Neural crest cell (in vitro differentiated cells): ENCODE measurements at regions not wholly inside any gene's neighbourhood (a gene's known extent, or its start where the extent isn't known, plus 50 kb on each side); places are given as distances from the start of the nearest gene placed in this dataset.
A peak's percentile ranks its signal among the peaks of the same experiment; 100 is the strongest.

ENCODE experiments used
- DNase-seq: peaks from one replicate; pipeline ENCODE4 v3.0.0; 2021; ENCODE audit warnings: low read depth, mixed read lengths, low spot score
- H3K27ac Mint-ChIP-seq: one replicate; pipeline ENCODE4 v1.8.0; 2021; ENCODE audit warnings: mild to moderate bottlenecking, mixed read lengths; ENCODE audit not compliant: unreplicated experiment
- H3K27me3 Mint-ChIP-seq: 2 replicates; pipeline ENCODE4 v1.8.0; 2021; ENCODE audit warnings: low read depth, mild to moderate bottlenecking, mixed read lengths
- H3K36me3 Mint-ChIP-seq: 2 replicates; pipeline ENCODE4 v1.8.0; 2021; ENCODE audit warnings: low read depth, mild to moderate bottlenecking, mixed read lengths
- H3K4me1 Mint-ChIP-seq: 2 replicates; pipeline ENCODE4 v1.8.0; 2021; ENCODE audit warnings: mixed read lengths
- H3K4me3 Mint-ChIP-seq: one replicate; pipeline ENCODE4 v1.8.0; 2021; ENCODE audit warnings: mild to moderate bottlenecking, mixed read lengths
- H3K9me3 Mint-ChIP-seq: 2 replicates; pipeline ENCODE4 v1.8.0; 2021; ENCODE audit warnings: mixed read lengths
- TF ChIP-seq, protein P1 (sequence below): fragments of 200-600 bp; sonication (generic); conservative IDR thresholded peaks from 2 replicates; pipeline ENCODE4 v1.5.0; 2021; ENCODE audit warnings: antibody characterized with exemption, mild to moderate bottlenecking

GRCh38 chr5:9927521-9927997, 297.4 kb upstream of the TAS2R1 start:
- Mint-ChIP-seq H3K4me3 (no peak overlapping the region), H3K9me3 (peaks cover 13% of the 10 kb centered on the region), H3K4me1 (peaks cover 9% of the 10 kb centered on the region), H3K27ac (no peak overlapping the region), H3K27me3 (peaks cover 4% of the 10 kb centered on the region), H3K36me3 (peaks cover 8% of the 10 kb centered on the region)
- no peak for DNase-seq
- TF ChIP-seq, protein P1, sequence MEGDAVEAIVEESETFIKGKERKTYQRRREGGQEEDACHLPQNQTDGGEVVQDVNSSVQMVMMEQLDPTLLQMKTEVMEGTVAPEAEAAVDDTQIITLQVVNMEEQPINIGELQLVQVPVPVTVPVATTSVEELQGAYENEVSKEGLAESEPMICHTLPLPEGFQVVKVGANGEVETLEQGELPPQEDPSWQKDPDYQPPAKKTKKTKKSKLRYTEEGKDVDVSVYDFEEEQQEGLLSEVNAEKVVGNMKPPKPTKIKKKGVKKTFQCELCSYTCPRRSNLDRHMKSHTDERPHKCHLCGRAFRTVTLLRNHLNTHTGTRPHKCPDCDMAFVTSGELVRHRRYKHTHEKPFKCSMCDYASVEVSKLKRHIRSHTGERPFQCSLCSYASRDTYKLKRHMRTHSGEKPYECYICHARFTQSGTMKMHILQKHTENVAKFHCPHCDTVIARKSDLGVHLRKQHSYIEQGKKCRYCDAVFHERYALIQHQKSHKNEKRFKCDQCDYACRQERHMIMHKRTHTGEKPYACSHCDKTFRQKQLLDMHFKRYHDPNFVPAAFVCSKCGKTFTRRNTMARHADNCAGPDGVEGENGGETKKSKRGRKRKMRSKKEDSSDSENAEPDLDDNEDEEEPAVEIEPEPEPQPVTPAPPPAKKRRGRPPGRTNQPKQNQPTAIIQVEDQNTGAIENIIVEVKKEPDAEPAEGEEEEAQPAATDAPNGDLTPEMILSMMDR, result no peak

DNA sequence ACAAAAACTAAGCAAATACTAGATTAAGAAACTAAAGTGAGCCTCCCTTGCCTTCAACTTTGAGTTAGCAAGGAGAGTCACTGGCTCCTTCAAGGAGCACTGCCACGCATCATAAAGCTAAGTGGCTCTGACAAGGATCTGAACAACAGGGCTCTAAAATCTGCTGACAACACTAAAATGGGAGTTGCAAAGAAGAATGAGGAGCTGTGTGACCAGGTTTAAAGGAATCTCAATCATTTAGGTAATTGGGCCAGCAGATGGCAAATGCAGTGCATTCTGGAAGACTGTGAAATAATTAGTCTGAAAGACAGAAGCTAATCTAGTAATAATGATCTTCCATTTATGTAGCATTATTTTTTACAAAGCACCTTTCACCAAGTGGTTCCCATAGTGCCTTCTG, 297.0 kb upstream of the TAS2R1 start:
- TF ChIP-seq, protein P1, result no peak
- Mint-ChIP-seq H3K27me3 (peaks cover 4% of the 10 kb centered on the region), H3K4me1 (peaks cover 9% of the 10 kb centered on the region), H3K36me3 (peaks cover 8% of the 10 kb centered on the region), H3K27ac (no peak overlapping the region), H3K4me3 (no peak overlapping the region), H3K9me3 (peaks cover 13% of the 10 kb centered on the region)
- DNase-seq, result no peak

- peaks cover 8% of the 10 kb centered on the region for H3K36me3 Mint-ChIP-seq
- no peak overlapping the region for H3K27ac Mint-ChIP-seq
- H3K9me3 Mint-ChIP-seq, result peaks cover 13% of the 10 kb centered on the region
- H3K4me1 Mint-ChIP-seq, result peaks cover 9% of the 10 kb centered on the region
- TF ChIP-seq, protein P1, result no peak
- no peak overlapping the region for H3K4me3 Mint-ChIP-seq
- DNase-seq, result no peak
- H3K27me3 Mint-ChIP-seq, result peaks cover 4% of the 10 kb centered on the region
Observed at GRCh38 chr5:9924614-9925013, 294.5 kb upstream of the TAS2R1 start.

DNA sequence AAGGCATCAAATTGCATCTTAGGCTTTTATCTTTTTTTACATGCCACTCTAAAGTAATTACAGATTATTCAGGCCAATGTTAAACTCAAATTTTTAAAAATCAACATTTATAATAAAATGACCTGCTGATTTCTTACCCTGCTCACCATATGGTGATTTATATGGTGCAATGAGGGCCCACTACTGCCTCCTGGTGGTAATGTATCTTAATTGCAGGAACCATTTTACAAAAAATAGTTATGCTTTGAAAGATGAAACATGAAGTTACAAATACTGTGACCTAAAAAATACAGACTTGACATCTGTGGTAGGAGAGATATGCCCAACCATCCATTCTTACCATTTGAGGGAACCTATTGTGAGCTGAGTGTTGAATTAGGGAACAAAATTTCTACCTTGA, 292.6 kb upstream of the TAS2R1 start:
- DNase-seq, result no peak

GRCh38 chr5:9920697-9921096, 290.5 kb upstream of the TAS2R1 start:
- no peak for DNase-seq
- TF ChIP-seq, protein P1, result no peak
- Mint-ChIP-seq H3K9me3 (peaks cover 13% of the 10 kb centered on the region), H3K4me3 (no peak overlapping the region), H3K4me1 (peaks cover 9% of the 10 kb centered on the region), H3K27me3 (no peaks in the 10 kb centered on the region), H3K27ac (no peak overlapping the region), H3K36me3 (peaks cover 8% of the 10 kb centered on the region)

More for the DNA sequence above, 292.6 kb upstream of the TAS2R1 start:
- Mint-ChIP-seq H3K27ac (no peak overlapping the region), H3K9me3 (peaks cover 13% of the 10 kb centered on the region), H3K27me3 (no peaks in the 10 kb centered on the region), H3K4me3 (no peak overlapping the region), H3K4me1 (peaks cover 9% of the 10 kb centered on the region), H3K36me3 (peaks cover 8% of the 10 kb centered on the region)
- TF ChIP-seq, protein P1, result peak; percentile 60
